HG03469 (cell line): ENCODE measurements at regions not wholly inside any gene's neighbourhood (a gene's known extent, or its start where the extent isn't known, plus 50 kb on each side); places are given as distances from the start of the nearest gene placed in this dataset.
"Not testable (repeated sequence)": the region's sequence is repeated elsewhere in the genome, so short reads cannot be mapped to it uniquely, and the experiment has no call there.

Experiments used
- ATAC-seq: cut with Tn5 transposase; IDR thresholded peaks from one replicate; pipeline ENCODE4 v1.9.1; 2021; ENCODE audit warnings: mild to moderate bottlenecking, moderate library complexity, moderate number of reproducible peaks; ENCODE audit not compliant: unreplicated experiment

- no peak for ATAC-seq
Measured at GRCh38 chr4:10281996-10282395, 165.4 kb upstream of the WDR1 start.

- no peak for ATAC-seq
Measured at GRCh38 chr4:10279261-10279660, 162.7 kb upstream of the WDR1 start.

DNA sequence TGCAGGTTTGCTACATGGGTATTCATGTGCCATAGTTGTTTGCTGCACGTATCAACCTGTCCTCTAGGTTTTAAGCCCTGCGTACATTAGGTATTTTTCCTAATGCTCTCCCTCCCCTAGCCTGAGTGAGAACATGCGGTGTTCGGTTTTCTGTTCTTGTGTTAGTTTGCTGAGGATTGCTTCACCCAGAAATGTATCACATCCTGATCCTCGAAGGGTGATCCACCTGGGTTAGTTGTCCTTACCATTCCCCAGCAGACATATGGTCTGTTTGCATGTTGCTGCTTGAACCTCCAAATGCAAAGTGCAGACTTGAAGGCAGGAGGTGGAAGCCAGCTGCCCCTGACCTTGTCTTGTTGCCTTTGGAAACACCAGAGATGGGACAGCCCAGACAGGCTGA is 161.5 kb upstream of the WDR1 start:
- no peak for ATAC-seq

- no peak for ATAC-seq
Measured at GRCh38 chr4:10276152-10276551, 159.6 kb upstream of the WDR1 start.

GRCh38 chr4:10275696-10276095 is 159.1 kb upstream of the WDR1 start:
- no peak for ATAC-seq

DNA sequence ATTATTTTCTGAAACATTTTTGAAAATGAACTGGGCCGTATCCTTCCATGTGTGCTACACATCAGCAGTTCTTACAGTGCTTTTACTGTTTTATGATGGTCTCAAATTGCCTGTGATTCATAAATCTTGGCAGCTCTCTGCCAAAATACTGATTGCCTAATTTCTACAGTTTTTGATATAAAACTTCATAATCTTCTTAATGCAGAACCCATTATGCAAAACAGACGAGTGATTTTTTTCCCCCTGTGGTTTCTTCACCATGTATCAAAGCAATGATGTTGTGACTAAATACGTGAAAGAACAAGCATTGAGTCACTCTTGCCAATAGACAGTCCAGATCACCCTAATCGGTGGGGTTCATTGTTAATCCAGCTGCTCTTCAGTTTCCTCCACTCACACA is 156.4 kb upstream of the WDR1 start:
- ATAC-seq = no peak

DNA sequence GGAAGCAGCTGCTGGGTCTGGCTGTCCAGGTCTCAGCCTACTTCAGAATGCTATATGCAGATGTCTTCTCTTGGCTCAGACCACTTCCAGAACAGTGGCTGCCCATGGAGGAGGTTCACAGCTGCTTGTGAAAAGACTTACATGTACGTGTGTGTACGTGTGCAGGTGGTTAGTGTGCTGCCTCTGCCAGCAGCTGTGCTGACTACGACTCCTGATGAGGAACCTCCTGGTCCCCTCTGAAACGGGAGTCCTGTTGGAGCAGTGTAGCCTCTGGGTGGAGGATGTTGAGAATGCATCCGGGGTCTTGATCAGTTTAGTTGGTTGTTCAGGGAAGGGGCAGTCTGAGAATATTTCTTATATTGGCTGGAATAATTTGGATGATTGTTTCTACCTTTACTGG is 155.9 kb upstream of the WDR1 start:
- ATAC-seq = no peak

GRCh38 chr4:10267066-10267465 is 150.5 kb upstream of the WDR1 start:
- ATAC-seq = no peak

GRCh38 chr4:10260777-10261176 is 144.2 kb upstream of the WDR1 start:
- ATAC-seq = no peak

DNA sequence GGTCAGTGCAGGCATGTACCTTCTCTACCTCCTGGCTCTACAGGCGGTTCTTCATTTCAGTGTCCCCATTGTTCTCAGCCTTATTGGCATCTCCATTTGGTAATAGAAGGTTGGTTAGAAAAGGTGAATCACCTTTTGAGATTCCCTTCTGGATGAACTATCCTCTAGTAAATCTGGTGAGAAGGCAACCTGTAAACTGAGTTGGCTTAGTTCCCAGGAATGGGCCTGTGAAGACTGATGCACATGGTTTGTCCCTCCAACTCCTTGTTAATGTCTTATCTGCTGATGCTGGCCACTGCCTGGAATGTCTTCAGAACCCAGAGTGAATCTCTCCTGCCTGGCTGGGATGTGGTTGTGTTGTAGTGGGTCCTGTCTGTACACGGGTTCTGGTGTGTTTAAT is 143.4 kb upstream of the WDR1 start:
- ATAC-seq = no peak

GRCh38 chr4:10256203-10256602 is 139.6 kb upstream of the WDR1 start:
- no peak for ATAC-seq

- no peak for ATAC-seq
Measured at GRCh38 chr4:10253765-10254164, 137.2 kb upstream of the WDR1 start.

- ATAC-seq = no peak
Measured at GRCh38 chr4:10245751-10246150, 129.2 kb upstream of the WDR1 start.

GRCh38 chr4:10243856-10244255 is 127.3 kb upstream of the WDR1 start:
- no peak for ATAC-seq

DNA sequence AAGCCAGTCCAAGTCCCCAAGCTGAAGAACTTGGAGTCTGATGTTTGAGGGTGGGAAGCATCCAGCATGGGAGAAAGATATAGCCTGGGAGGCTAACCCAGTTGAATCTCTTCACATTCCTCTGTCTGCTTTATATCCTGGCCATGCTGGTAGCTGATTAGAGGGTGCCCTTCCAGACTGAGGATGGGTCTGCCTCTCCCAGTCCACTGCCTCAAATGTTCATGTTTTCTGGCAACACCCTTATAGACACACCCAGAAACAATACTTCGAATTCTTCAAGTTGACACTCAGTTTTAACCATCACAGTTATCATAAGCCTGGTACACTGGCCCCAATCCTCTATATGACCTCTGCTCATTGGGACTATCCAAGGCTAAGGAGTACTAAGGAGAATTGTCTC is 124.1 kb upstream of the WDR1 start:
- ATAC-seq = no peak

DNA sequence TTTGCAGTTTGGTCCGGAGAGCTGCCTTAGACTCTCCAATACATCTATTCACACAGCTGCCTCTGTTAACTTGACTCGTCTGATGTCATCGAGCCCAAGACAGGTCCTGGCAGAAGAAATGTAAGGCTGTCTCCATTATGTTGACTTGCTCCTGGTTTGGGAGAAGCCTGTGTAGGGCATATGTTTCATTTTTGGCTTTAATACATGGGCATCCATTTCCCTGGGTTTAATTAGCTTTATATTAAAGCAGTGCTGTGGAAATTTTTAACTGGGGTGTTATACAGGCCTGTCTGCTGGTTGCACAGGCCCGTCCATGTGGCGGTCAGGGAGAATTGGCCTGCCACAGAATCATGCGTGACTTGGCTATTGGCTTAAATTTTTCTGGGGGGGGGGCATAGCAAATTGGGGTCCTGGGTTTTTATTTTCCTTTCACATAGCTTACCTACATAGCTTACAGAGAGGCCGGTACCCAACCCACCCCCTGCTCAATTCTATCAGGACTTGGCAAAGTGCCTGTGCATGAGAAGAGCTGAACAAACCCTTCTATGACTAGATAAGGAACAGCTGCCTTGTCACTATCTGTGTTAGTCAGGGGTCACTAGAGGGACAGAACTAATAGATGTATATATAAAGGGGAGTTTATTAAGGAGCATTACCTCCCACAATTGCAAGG is 123.5 kb upstream of the WDR1 start:
- no peak for ATAC-seq

GRCh38 chr4:10237131-10237530 is 120.5 kb upstream of the WDR1 start:
- ATAC-seq = no peak

- ATAC-seq = no peak
Measured at GRCh38 chr4:10232114-10232513, 115.5 kb upstream of the WDR1 start.

GRCh38 chr4:10226756-10227155 is 110.2 kb upstream of the WDR1 start:
- no peak for ATAC-seq

- ATAC-seq = no peak
Measured at GRCh38 chr4:10225096-10225495, 108.5 kb upstream of the WDR1 start.

GRCh38 chr4:10223782-10224181 is 107.2 kb upstream of the WDR1 start:
- no peak for ATAC-seq

GRCh38 chr4:10213481-10213880 is 96.9 kb upstream of the WDR1 start:
- ATAC-seq = not testable (repeated sequence)

DNA sequence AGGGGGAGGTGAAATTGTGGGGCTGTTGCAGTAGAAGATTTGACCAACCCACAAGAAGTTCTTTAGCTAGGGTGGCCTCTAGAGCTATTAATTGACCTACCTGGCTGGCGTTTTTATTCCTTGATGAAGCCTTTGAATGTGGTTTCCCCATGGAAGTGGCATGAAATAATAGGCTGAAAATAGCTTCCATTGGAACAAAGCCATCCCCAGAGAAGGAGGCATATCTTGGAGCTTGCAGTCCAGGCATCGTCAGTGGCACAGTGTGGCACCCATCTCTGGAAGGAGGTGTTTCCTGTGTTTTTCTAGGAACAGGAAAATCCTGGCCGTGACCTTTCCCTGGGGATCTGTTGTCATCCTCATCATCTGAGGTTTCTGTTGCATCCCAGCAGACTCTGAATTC is 96.3 kb upstream of the WDR1 start:
- ATAC-seq = no peak
